Heart left ventricle (tissue), 16 donors: ENCODE measurements at regions not wholly inside any gene's neighbourhood (a gene's known extent, or its start where the extent isn't known, plus 50 kb on each side); places are given as distances from the start of the nearest gene placed in this dataset.

Source experiments
- ATAC-seq, 4 donors: fragments of 200-7000 bp; cut with Tn5 transposase; one replicate each; pipeline ENCODE4 v1.9.1; 2020 to 2022; ENCODE audit warnings: moderate library complexity in 4 of 4, mild to moderate bottlenecking in 3 of 4, moderate number of reproducible peaks in 1 of 4
- DNase-seq, 5 donors: peaks; one replicate each; pipeline ENCODE4 v3.0.0-alpha.2; 2020
- H3K27ac ChIP-seq, 12 donors: fragments of 200-600 bp; sonication (generic) in 4 of 12; one replicate each; pipeline versions ENCODE4 v1.5.0 to v1.8.0; 2016 to 2022; ENCODE audit warnings: mild to moderate bottlenecking in 2 of 12
- H3K27me3 ChIP-seq, 9 donors: fragments of 200-600 bp; sonication (generic) in 2 of 9; one replicate each; pipeline versions ENCODE4 v1.5.1 to v1.8.0; 2016 to 2022; ENCODE audit warnings: mild to moderate bottlenecking in 3 of 9
- H3K36me3 ChIP-seq, 9 donors: fragments of 200-600 bp; sonication (generic) in 2 of 9; one replicate each; pipeline versions ENCODE4 v1.5.0 to v1.8.0; 2018 to 2022; ENCODE audit warnings: mild to moderate bottlenecking in 2 of 9
- H3K4me1 ChIP-seq, 12 donors: fragments of 200-600 bp; sonication (generic) in 4 of 12; one replicate each; pipeline versions ENCODE4 v1.5.0 to v1.8.0; 2016 to 2022; ENCODE audit warnings: mild to moderate bottlenecking in 3 of 12
- H3K4me3 ChIP-seq, 12 donors: fragments of 200-600 bp; sonication (generic) in 4 of 12; one replicate each; pipeline versions ENCODE4 v1.5.0 to v1.8.0; 2017 to 2022; ENCODE audit warnings: mild to moderate bottlenecking in 9 of 12, moderate library complexity in 4 of 12
- H3K9me3 ChIP-seq, 12 donors: fragments of 200-600 bp; sonication (generic) in 4 of 12; one replicate each; pipeline versions ENCODE4 v1.5.0 to v1.8.0; 2016 to 2022; ENCODE audit warnings: mild to moderate bottlenecking in 1 of 12
- CTCF ChIP-seq, 12 donors: fragments of 200-600 bp; sonication (generic) in 4 of 12; IDR thresholded peaks; one replicate each; pipeline versions ENCODE4 v1.5.0 to v1.8.0; 2018 to 2022; ENCODE audit warnings: antibody characterized with exemption in 12 of 12, mild to moderate bottlenecking in 5 of 12
- POLR2A ChIP-seq, 2 donors: fragments of 450-650 bp; IDR thresholded peaks; one replicate each; pipeline ENCODE4 v1.6.1; 2017; ENCODE audit warnings: antibody characterized with exemption in 2 of 2, mild to moderate bottlenecking in 2 of 2, moderate library complexity in 2 of 2
- WGBS, 4 donors: extraction: QIAGEN DNeasy Blood & Tissue Kit in 2 of 4; methylation state at CpG; one replicate each; pipeline versions ENCODE4 v1.1.5 to v1.1.7; 2013 to 2018; 5-methylcytosine and 5-hydroxymethylcytosine counted together
- intact Hi-C, 10 donors: fragments of 100-400 bp; cut with DNase I; formaldehyde crosslinking; loops; one replicate each; pipeline versions ENCODE4 v1.11.1 to v1.14.2; 2022
- donor health status: ischemic (EF 13 %, LVEDD 7.1; RV severe dilation, severe dysfunction).
- donor health status: healthy with polysubstance abuse.
- donor health status: DM: no; HTN: yes; CAD: no.
- donor health status: DM: no; HTN: no; CAD: no.
- donor health status: ischemic (EF 25% LVEDD 6.9; RV normal size, moderate dysfunction).
- donor health status: ischemic (EF 25% LVEDD 5.7; RV mildly dilated, moderate dysfunction).
- donor health status: healthy.
- donor health status: DM: yes; HTN: yes; CAD: no.
- donor health status: ischemic (EF 35%, LVEDD 5.7; RV mildly dilated, moderate dysfunction).
- donor health status: nonischemic (EF 11% LVEDD 7.7; RV severe dilation, severe dysfunction).
- donor health status: DM: yes; HTN: yes; CAD: no.
- donor health status: PGD.
- donor health status: ischemic (EF 29% LVEDD 5.4; RV normal size, mild dysfunction).
- donor health status: nonischemic (EF 23%, LVEDD 6.1; RV moderate dilation, normal function).

GRCh38 chr18:60445341-60445740, 72.8 kb upstream of the MC4R start:
- no peaks in the 10 kb centered on the region for H3K27me3 ChIP-seq
- H3K4me3 ChIP-seq, result no peak overlapping the region
- peaks cover 0 to 6% (median 0%) of the 10 kb centered on the region in 12 donors for H3K9me3 ChIP-seq
- DNase-seq (no peak), ATAC-seq (no peak)
- no peak for TF ChIP-seq CTCF (IDR thresholded peaks at IDR 0.05)
- TF ChIP-seq POLR2A (IDR thresholded peaks at IDR 0.05), result no peak
- no peaks in the 10 kb centered on the region for H3K4me1 ChIP-seq
- H3K27ac ChIP-seq, result no peak overlapping the region
- intact Hi-C loops, result no loop called here
- no peaks in the 10 kb centered on the region for H3K36me3 ChIP-seq

GRCh38 chr18:60446821-60447220, 74.2 kb upstream of the MC4R start:
- Histone ChIP-seq H3K4me1 (no peaks in the 10 kb centered on the region), H3K27ac (no peak overlapping the region), H3K27me3 (no peaks in the 10 kb centered on the region), H3K9me3 (peaks cover 0 to 6% (median 0%) of the 10 kb centered on the region in 12 donors), H3K4me3 (no peak overlapping the region), H3K36me3 (no peaks in the 10 kb centered on the region)
- DNase-seq, result peak in 1 of 5 donors; percentile 13
- 63 to 69% (median 65%) methylated on average over 5 of the region's 5 CpGs for WGBS, 4 donors
- no peak for ATAC-seq
- intact Hi-C loops, result no loop called here
- no peak for TF ChIP-seq CTCF (IDR thresholded peaks at IDR 0.05)
- no peak for TF ChIP-seq POLR2A (IDR thresholded peaks at IDR 0.05)

GRCh38 chr18:60448487-60449267, 76.1 kb upstream of the MC4R start:
- Histone ChIP-seq H3K36me3 (no peaks in the 10 kb centered on the region), H3K9me3 (no peaks in the 10 kb centered on the region), H3K4me1 (no peaks in the 10 kb centered on the region), H3K27ac (no peak overlapping the region), H3K27me3 (no peaks in the 10 kb centered on the region), H3K4me3 (no peak overlapping the region)
- 70 to 76% (median 75%) methylated on average over 3 of the region's 3 CpGs for WGBS, 4 donors
- ATAC-seq (no peak), DNase-seq (no peak)
- intact Hi-C loops, result no loop called here
- TF ChIP-seq CTCF (IDR thresholded peaks at IDR 0.05) (no peak), POLR2A (IDR thresholded peaks at IDR 0.05) (no peak)

- H3K4me1 ChIP-seq, result no peaks in the 10 kb centered on the region
- DNase-seq, result no peak
- H3K4me3 ChIP-seq, result no peak overlapping the region
- intact Hi-C loops, result no loop called here
- WGBS, 4 donors, result 37 to 57% (median 49%) methylated on average over 1 of the region's 1 CpG
- no peak for TF ChIP-seq CTCF (IDR thresholded peaks at IDR 0.05)
- TF ChIP-seq POLR2A (IDR thresholded peaks at IDR 0.05), result no peak
- H3K27me3 ChIP-seq, result no peaks in the 10 kb centered on the region
- H3K36me3 ChIP-seq, result no peaks in the 10 kb centered on the region
- ATAC-seq, result no peak
- H3K27ac ChIP-seq, result no peak overlapping the region
- peaks cover 0 to 7% (median 0%) of the 10 kb centered on the region in 12 donors for H3K9me3 ChIP-seq
Observed at GRCh38 chr18:60452421-60452820, 79.8 kb upstream of the MC4R start.
